Mesothelial cell of epicardium (in vitro differentiated cells): ENCODE measurements at regions not wholly inside any gene's neighbourhood (a gene's known extent, or its start where the extent isn't known, plus 50 kb on each side); places are given as distances from the start of the nearest gene placed in this dataset.
A peak's percentile ranks its signal among the peaks of the same experiment; 100 is the strongest.

Source experiments
- DNase-seq, 2 experiments: peaks; one replicate each; pipeline ENCODE4 v3.0.0; 2021; ENCODE audit warnings: low spot score in 2 of 2; ENCODE audit not compliant: unreplicated experiment in 2 of 2
- H3K27ac Mint-ChIP-seq: 2 replicates; pipeline ENCODE4 v1.8.0; 2021; ENCODE audit warnings: mixed read lengths
- H3K27me3 Mint-ChIP-seq: 2 replicates; pipeline ENCODE4 v1.8.0; 2021; ENCODE audit warnings: low read depth, mixed read lengths
- H3K36me3 Mint-ChIP-seq: 2 replicates; pipeline ENCODE4 v1.8.0; 2021; ENCODE audit warnings: mixed read lengths
- H3K4me1 Mint-ChIP-seq: 2 replicates; pipeline ENCODE4 v1.8.0; 2021; ENCODE audit warnings: mixed read lengths
- H3K4me3 Mint-ChIP-seq: 2 replicates; pipeline ENCODE4 v1.8.0; 2021; ENCODE audit warnings: mild to moderate bottlenecking, moderate library complexity, mixed read lengths
- H3K9me3 Mint-ChIP-seq: 2 replicates; pipeline ENCODE4 v1.8.0; 2021; ENCODE audit warnings: mixed read lengths
- CTCF ChIP-seq: fragments of 200-600 bp; sonication (generic); IDR thresholded peaks from one replicate; pipeline ENCODE4 v1.5.0; 2021; ENCODE audit warnings: antibody characterized with exemption; ENCODE audit not compliant: unreplicated experiment

DNA sequence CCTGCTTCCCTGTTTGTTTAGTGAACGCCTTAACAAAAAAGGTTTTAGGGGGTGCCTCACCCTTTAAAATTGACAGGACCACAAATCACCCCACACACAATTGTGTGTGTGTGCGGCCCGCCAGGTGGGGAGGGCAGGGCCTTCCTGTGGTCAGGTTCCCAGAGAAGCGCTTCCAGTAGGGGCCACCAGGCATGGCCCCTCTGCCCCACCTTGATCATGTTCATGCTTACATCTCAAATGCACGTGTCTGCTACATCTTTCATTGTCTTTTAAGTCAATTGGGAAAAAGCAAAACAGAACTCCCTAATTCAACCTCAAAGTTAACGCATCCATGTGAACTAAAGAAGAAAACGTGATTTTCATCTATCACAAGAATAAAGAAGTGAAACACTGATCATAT, 1335.3 kb downstream of the TBC1D22A start:
- Mint-ChIP-seq H3K9me3 (no peaks in the 10 kb centered on the region), H3K27ac (no peak overlapping the region), H3K4me3 (no peak overlapping the region), H3K27me3 (peaks cover 69% of the 10 kb centered on the region), H3K4me1 (peaks cover 5% of the 10 kb centered on the region), H3K36me3 (no peaks in the 10 kb centered on the region)
- TF ChIP-seq CTCF: no peak
- peak in 1 of 2 experiments; percentile 13 for DNase-seq

GRCh38 chr22:48096851-48097665, 1334.6 kb downstream of the TBC1D22A start:
- Mint-ChIP-seq H3K36me3 (no peaks in the 10 kb centered on the region), H3K4me3 (no peak overlapping the region), H3K4me1 (peaks cover 5% of the 10 kb centered on the region), H3K27me3 (peaks cover 71% of the 10 kb centered on the region), H3K9me3 (no peaks in the 10 kb centered on the region), H3K27ac (no peak overlapping the region)
- TF ChIP-seq CTCF: no peak
- DNase-seq: peak; percentile 6 to 36

GRCh38 chr22:48096411-48096810, 1334.0 kb downstream of the TBC1D22A start:
- H3K4me3 Mint-ChIP-seq: no peak overlapping the region

DNA sequence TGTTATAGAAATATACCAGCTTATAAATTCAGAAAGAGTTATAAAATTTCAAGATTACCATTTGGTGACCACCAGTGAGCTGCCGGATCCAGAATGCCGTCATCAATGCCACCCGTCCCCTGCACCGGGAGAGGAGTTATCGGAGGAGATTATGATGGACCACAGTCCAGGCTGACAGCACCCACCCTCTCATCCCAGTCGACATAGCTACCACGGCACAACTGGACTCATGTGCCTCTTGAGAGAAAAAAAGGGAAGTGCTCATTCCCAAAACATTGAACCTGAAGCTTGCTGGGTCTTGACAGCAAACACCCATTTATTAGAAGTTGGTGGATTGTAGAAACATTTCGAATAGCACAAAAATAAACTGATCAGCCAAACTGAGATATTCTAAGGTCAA, 1331.5 kb downstream of the TBC1D22A start:
- DNase-seq: no peak
- peaks cover 51% of the 10 kb centered on the region for H3K27me3 Mint-ChIP-seq
- no peaks in the 10 kb centered on the region for H3K36me3 Mint-ChIP-seq
- TF ChIP-seq CTCF: no peak
- peaks cover 24% of the 10 kb centered on the region for H3K4me1 Mint-ChIP-seq
- H3K9me3 Mint-ChIP-seq: no peaks in the 10 kb centered on the region
- H3K27ac Mint-ChIP-seq: no peak overlapping the region
- H3K4me3 Mint-ChIP-seq: no peak overlapping the region

More at GRCh38 chr22:48096411-48096810, 1334.0 kb downstream of the TBC1D22A start:
- TF ChIP-seq CTCF: no peak
- Mint-ChIP-seq H3K27me3 (peaks cover 71% of the 10 kb centered on the region), H3K36me3 (no peaks in the 10 kb centered on the region), H3K27ac (no peak overlapping the region), H3K9me3 (no peaks in the 10 kb centered on the region), H3K4me1 (peaks cover 5% of the 10 kb centered on the region)
- peak; percentile 5 to 22 for DNase-seq

DNA sequence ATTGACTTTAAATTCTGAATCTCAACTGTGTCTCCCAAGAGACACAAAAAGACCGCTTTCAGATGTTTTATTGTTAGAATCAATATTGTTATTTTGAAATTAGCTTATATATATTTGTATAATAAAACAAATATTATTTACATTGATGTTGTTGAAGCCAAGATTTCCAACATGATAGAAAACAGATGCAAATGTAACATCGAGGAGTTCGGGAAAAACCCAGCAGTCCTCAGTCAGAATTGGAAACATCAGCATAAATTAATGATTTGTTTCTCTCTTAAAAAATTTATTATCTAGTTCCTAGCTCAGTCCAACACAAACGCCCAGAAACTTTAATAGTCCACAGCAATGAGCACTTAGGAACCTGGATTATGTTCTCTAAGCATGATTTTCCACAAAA, 1330.4 kb downstream of the TBC1D22A start:
- TF ChIP-seq CTCF: no peak
- Mint-ChIP-seq H3K36me3 (no peaks in the 10 kb centered on the region), H3K4me1 (peaks cover 27% of the 10 kb centered on the region), H3K9me3 (no peaks in the 10 kb centered on the region), H3K27me3 (peaks cover 41% of the 10 kb centered on the region), H3K27ac (no peak overlapping the region), H3K4me3 (no peak overlapping the region)
- no peak for DNase-seq
